Astrocyte of the spinal cord (primary cell): ENCODE measurements at regions not wholly inside any gene's neighbourhood (a gene's known extent, or its start where the extent isn't known, plus 50 kb on each side); places are given as distances from the start of the nearest gene placed in this dataset.

Source experiments
- DNase-seq: peaks from one replicate; pipeline ENCODE4 v3.0.0; 2011; ENCODE audit warnings: low read depth, low spot score
- H3K4me3 ChIP-seq: 2 replicates; pipeline ENCODE4 v1.5.1; 2011; ENCODE audit warnings: low read depth, mild to moderate bottlenecking, low read length, moderate library complexity
- CTCF ChIP-seq: IDR thresholded peaks from 2 replicates; pipeline ENCODE4 v1.5.1; 2012; ENCODE audit warnings: low read depth, mild to moderate bottlenecking, low read length, inconsistent platforms
- in situ Hi-C: cut with HindIII; loops from 2 replicates; pipeline ENCODE4 v1.10.0; 2017; ENCODE audit warnings: low sequenced_read_pairs

GRCh38 chr2:16258350-16258749 is 318.0 kb downstream of the MYCN start:
- no peak for TF ChIP-seq CTCF
- in situ Hi-C loops, result no loop called here
- no peak overlapping the region for H3K4me3 ChIP-seq
- no peak for DNase-seq

DNA sequence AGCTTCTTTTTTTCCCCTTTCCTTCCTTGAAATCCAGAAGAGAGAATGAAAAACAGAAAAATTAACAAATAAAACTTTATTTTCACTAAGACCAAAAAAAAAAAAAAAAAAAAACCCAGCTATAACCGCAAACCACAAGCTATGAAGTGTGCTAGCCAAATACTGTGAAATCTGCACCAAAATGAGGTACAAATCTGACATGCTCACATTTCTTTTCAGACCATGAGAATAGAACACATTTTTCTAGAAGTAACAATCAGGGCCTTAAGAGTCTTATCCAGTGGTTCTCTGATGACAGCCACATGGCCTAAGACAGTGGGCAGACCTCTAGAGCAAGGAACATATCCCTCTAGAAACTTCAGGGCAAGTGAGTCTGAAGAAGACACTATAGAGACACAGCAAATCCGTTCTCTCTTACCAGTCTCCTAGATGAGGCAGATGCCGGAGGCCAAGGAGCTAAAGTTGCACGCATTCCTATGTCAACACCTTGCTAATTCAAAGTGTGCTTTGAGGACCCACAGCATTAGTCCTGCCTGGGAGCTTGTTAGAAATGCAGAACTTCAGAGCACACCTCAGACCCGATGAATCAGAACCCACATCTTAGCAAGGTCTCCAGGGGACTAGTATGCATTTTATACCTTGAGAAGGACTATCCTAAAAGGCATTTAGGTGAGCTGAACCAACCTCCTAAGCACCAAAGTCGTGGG is 317.1 kb downstream of the MYCN start:
- no peak for DNase-seq
- no peak for TF ChIP-seq CTCF
- in situ Hi-C loops, result no loop called here
- no peak overlapping the region for H3K4me3 ChIP-seq

DNA sequence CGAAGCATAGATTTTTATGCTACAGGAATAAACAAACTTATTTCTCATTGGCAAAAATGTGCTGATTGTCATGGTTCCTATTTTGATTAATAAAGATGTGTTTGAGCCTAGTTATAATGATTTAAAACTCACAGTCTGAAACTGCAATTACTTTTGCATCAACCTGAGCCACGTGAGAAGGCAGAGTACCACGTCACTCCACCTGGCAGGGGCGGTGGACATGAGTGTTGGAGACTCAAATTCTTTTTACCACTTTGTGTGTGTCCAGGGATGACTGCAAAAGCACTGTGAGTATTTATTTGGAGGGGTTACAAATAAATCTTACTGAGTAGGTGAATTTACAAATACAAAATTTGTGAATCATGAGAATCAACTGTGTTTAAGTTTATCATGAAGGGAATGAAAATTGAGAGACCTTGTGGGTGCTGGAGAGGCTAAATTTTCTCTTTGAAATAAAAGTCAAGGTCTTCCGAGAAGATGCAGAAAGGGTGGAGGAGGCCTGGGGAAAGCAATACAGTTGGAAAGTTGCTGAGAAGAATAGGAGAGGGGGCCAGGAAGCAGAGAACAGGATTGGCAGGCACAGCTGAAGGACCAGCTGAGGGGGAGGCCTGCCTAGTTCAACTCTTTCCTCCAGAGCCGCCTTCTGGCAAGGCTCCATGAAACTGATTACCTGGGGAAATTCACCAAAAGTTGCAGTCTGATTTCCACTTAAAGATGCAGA is 316.4 kb downstream of the MYCN start:
- DNase-seq, result no peak
- TF ChIP-seq CTCF, result no peak
- in situ Hi-C loops, result no loop called here
- H3K4me3 ChIP-seq, result no peak overlapping the region

- no peak for TF ChIP-seq CTCF
- in situ Hi-C loops, result no loop called here
- no peak overlapping the region for H3K4me3 ChIP-seq
- no peak for DNase-seq
These were observed 314.8 kb downstream of the MYCN start for GRCh38 chr2:16255120-16255519.

GRCh38 chr2:16254356-16254965 is 314.1 kb downstream of the MYCN start:
- no peak for TF ChIP-seq CTCF
- in situ Hi-C loops, result no loop called here
- H3K4me3 ChIP-seq, result no peak overlapping the region
- no peak for DNase-seq

DNA sequence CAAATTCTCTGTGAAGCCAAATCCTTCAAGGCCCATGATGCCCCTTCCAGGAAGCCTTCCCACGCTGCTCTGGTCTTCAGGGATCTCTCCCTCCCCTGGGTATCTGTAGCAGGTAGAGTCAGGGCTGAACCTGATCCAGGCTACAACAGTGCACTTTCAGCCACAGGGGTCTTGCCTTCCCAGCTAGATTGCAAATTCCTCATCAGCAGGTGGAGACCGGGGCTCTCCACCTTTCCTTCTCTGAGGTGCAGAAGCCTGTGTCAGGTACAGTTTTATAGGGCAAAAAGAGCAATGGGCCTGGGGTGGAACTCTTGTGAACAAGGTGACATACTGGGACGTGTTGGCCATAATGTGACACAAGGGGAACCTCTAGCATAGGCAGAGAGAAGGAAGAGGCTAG is 312.9 kb downstream of the MYCN start:
- no peak overlapping the region for H3K4me3 ChIP-seq
- no peak for DNase-seq
- in situ Hi-C loops, result no loop called here
- no peak for TF ChIP-seq CTCF
